Hematopoietic multipotent progenitor cell treated with erythropoietin and hydrocortisone succinate and interleukin-3 and kit ligand, for 4 days (in vitro differentiated cells): ENCODE measurements at regions not wholly inside any gene's neighbourhood (a gene's known extent, or its start where the extent isn't known, plus 50 kb on each side); places are given as distances from the start of the nearest gene placed in this dataset.

Experiments used
- DNase-seq: peaks from one replicate; pipeline ENCODE4 v3.0.0-alpha.2; 2015

DNA sequence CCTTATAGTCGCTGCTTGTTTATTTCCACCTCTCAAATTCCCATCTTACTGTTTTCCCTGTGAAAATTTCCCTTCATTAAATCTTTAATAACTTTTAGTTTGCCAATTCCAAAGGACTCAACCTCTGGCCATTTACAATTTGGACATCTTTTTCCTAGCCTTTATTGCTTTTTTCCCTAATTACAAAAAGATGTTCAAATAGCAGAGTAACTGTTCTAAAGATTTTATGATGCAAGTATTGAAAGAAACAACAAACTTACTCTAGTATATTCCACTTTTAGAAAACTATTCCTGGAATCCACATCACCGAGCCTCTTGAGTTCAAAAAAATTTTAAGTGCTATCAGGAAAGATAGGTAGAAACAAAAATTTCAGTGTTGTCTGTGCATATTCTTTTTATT, 174.1 kb upstream of the UBE2E2 start:
- no peak for DNase-seq

DNA sequence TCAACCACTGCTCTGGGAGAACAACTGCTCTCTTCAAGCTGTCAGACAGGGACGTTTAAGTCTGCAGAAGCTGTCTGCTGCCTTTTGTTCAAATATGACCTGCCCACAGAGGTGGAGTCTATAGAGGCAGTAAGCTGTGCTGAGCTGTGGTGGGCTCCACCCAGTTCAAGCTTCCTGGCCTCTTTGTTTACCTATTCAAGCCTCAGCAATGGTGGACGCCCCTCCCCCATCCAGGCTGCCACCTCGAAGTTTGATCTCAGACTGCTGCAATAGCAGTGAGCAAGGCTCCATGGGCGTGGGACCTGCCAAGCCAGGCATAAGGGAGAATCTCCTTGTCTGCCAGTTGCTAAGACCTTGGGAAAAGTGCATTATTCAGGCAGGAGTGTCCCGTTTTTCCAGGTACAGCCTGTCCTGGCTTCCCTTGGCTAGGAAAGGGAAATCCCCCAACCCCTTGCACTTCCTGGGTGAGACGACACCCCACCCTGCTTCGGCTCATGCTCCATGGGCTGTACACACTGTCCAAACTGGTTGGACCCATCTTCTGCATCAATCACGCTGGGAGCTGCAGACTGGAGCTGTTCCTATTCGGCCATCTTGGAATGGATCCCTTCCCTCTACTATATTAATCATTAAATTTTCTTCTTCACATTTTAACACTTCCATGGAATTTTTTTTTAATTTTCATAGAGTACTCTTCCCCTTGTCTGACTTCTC, 167.0 kb upstream of the UBE2E2 start:
- no peak for DNase-seq

DNA sequence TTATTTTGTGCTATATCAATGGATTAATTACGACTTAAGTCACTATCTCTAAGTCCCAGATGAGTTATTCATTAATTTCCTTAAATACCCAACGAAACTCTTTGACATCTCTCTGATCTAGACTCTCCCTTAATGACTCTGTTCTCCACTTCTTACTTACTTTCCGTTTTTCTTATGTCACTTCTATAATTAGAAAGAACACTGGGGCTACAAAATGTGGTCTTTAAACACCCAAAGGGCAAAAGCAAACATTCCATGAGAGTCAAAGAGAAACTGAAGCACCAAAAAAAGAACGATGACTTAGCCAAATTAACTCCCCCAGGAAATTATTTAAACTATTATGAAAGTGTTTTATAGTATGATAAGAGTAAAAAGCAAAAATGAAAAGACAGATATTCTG, 166.4 kb upstream of the UBE2E2 start:
- no peak for DNase-seq

DNA sequence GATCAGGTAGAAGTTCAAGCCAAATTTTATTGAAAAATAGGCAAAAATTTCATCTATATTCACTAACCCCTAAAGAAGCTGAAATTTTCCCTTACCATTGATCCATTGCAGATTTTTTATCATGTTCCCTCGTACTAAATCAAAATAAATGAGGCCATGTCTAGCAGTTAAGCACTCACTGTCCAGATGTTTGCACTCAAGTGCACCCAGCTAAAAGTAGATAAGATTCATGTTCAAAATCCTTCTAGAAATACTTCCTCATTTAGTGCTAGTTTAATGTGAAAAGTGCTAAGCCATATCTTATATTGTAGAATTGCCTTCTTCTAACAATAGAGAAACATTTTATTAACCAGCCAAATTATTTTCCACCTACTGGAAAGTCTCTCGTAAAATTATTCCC, 164.7 kb upstream of the UBE2E2 start:
- DNase-seq = peak; percentile 72

DNA sequence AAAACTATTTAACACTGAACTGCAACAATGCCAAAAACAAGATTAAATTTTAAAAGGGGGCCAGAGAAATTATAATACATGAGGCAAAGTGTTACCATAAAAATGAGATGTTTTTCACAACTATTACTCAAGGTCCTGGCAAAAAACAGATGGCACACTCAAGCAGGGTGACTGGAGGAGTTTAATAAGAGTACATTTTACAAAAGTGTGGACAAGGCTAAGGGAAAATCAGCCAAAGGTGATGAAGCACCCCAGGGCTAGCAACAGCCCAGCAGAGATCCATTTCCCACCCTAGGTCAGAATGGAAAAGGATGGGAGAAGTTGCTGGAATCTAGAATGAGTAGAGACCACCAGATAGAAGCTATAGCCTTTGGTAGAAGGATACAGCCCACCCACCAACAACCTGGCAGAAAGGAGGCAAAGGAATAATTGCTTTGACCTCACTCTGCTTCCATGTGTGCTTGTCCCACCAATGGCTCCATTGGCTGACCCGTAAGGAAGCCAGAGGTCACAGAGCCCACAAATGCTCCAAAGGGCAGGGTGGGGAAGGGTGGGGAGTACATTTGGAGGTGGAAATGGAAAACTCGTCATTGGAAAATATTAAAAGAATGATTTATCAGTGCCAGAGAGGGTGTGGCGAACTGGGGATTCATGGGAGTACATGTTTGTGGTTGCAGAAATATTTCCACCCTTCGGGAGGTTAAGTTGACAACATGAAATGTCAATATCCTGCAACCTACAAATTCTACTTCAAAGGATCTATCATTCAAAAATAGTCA, 161.0 kb upstream of the UBE2E2 start:
- no peak for DNase-seq

DNA sequence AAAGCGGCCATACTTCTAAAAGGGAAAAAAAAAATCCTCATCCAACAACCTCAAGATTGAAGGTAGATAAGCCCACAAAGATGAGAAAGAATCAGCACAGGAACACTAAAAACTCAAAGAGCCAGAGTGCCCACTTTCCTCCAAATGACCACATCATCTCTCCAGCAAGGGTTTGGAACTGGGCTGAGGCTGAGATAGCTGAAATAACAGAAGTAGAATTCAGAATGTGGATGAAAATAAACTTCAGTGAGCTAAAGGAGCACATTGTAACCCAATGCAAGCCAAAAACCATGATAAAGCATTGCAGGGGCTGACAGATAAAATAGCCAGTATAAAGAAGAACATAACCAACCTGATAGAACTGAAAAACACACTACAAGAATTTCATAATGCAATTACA, 158.7 kb upstream of the UBE2E2 start:
- no peak for DNase-seq

DNA sequence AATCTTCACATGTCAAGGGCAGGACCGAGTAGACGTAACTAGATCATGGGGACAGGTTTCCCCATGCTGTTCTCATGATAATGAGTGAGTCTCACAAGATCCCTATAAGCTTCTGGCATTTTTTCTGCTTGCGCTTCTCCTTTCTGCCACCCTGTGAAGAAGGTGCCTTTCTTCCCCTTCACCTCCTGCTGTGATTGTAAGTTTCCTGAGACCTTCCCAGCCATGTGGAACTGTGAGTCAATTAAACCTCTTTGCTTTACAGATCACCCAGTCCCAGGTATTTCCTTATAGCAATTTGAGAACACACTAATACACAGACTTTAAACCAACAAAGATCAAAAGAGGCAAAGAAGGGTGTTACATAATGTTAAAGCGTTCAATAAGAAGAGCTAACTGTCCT, 156.6 kb upstream of the UBE2E2 start:
- DNase-seq = no peak

DNA sequence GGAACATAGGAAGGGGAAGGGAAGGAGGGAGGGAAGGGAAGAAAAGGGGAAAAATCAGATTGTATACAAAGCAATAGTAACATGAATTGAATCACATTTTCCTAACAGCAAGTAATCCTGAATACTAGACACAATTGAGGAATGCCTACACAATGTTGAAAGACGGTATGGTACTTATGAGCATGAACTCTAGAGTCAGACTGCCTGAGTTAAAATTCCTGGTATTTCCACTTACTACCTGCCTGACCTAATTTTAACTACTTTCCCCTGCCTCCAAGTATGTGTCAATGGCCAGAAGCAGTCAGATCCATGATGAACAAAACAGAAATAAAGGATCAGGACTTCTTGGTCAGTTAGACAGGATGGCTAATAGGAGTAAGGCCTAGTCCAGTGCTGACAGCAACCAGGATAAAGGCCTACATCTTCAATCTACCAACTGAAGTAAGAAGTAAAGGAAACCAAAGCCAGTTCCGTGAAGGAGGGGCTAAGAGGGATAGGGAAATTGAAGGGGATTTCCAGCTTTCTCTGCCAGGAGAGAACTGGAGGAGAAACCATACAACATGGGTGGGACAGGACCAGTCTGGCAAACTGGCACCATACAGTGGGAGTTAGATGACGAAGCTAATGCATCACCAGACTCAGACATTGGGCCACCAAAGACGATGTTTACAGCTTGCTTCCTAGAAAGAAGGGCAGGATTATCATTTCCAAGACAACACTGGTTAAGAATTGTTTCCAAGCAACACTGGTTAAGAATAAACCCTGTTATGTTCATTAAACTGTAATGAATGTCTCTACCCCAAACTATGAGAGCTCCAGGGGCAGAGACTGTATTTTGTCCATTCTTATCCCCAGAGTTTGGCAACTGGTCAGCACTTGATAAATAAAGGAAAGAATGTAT, 151.6 kb upstream of the UBE2E2 start:
- DNase-seq = no peak

DNA sequence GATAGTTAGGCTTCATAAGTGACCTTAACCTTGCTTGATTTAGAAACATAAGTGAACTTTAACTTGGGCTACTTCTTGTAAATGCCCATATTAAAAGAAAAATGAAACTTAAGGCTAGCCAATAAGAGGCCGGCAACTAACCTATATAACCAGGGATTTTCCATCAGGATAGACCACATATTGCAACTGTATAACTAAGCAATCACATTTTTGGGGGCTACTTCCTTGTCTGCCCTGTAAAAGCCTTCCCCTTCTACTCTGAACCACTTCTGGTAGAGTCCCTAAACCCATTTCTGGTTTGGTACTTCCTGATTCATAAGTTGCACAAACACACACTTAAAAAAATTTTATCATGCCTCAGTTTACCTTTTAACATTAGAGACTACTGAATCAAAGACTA, 150.9 kb upstream of the UBE2E2 start:
- DNase-seq = no peak

DNA sequence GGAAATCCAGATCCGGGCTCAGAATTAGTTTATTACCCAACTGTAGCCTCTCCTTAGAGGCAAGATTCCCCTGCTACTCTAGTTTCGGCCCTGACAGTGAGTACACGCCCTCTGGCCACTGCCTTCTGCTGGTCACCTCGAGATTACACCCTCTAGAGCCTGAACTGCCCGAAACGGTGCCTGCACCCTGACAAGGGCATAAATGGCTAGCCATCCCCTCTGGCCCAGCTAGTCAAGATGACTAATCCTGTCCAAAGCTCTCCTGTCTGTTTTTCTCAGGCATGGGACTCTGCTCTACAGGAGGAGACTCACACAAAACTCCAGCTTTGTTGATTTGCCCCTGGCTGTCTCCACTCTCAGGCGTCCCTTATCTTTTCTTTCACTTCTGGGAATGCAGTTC, 150.5 kb upstream of the UBE2E2 start:
- DNase-seq = no peak

DNA sequence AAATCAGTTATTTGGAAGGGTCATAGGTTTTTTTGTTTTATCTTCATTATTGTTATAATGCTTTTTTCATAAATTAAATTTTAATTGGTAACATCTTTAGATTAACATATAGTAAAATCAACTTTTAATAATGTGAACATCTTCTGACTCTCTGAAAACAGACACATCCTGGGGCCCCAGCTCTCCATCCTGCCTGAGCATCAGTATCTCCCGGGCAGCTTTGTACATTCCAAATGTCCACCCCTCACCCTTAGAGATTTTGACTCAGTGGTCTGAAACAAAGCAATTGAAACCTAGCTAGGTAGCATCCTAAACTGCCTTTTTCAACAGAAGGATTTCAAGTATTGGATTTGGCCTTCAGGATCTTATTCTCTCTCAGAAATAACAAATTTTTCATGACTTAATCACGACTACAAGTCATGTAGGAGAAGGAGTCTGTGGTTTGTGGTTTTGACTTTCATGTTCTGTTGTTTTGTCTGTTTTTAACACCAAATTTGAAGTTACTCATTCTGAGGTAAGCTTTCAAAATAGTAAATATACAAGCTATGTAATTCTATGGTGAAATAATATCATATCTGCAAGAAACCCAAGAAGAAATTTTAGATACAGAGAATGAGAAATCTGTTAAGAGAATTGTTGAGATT, 147.3 kb upstream of the UBE2E2 start:
- peak; percentile 33 for DNase-seq

DNA sequence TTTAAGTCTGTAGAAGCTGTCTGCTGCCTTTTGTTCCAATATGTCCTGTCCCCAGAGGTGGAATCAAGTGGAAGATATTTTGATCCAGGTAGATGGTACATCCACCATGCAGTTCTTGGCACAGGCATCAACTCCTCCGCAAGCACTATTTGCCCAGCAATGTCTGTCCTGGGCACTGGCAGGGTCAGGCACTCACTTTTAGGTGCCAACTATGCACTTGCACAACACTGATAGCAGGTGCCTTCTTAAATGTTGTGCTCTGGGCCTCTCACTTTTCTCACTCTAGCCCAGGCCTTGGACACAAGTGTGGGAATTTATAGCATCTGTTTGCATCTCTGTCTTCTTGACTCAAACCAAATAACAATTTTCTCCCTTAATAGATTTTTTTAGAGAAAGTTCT, 140.5 kb upstream of the UBE2E2 start:
- no peak for DNase-seq

DNA sequence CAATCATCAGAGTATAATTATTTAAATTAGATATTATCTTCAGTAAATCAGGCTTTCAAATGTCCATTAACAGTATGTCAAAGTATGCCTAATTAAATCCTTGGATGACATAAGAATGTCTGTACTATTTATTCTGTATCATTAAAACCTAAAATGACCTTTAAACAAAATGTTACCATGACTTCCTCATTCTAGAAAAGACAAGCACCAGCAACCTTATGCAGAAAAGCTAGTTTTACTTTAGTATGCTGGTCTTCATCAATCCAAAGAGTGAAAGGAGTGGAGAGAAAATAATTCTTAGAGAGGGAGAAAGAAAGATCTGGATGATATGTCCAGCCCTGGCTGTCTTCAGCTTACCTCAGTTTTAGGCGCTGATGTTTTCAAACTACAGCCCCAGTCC, 140.1 kb upstream of the UBE2E2 start:
- DNase-seq = no peak

DNA sequence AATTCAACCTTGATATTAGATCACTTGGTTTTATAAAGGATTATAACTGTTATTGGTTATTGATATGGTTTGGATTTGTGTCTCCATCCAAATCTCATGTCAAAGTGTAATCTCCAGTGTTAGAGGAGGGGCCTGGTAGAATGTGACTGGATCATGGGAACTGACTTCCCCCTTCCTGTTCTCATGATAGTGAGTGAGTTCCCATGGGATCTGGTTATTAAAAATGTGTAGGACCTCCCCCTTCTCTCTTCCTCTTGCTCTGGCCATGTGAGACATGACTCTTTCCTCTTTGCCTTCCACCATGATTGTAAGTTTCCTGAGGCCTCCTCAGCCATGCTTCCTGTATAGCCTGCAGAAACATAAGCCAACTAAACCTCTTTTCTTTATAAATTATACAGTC, 136.0 kb upstream of the UBE2E2 start:
- no peak for DNase-seq

DNA sequence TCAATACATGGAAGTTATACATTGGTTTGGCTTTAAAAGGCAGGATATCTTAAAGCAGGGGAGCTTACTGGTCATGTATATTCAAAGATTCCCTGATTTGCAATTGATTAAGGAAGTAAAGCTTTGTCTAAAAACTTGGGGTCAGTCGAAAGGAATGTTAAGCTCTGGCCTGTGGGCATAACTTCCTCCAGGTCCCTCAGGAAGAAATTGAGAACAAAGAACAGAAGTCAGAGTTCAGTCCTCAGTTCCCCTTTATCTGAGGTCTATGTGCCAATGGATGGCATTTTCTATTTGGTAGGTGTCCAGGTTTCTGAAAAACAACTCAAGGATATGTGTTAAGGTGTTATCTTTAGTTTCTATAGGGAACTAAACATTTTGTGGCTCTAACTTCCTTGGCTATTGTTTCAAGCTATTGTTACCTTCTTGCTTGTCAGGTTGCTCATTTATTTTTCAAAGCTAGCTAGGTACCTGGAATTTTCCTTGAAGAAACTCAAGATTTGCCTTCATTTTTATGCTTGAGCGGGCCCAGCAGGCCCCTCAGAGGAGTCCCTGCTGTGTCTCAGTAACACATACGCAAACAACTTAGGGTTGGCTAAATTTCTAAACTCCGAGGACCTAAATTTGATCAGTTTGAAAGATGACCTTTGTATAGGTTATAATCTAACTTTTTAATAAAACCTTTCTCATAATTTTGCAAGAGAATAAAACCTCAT, 135.0 kb upstream of the UBE2E2 start:
- DNase-seq = no peak

DNA sequence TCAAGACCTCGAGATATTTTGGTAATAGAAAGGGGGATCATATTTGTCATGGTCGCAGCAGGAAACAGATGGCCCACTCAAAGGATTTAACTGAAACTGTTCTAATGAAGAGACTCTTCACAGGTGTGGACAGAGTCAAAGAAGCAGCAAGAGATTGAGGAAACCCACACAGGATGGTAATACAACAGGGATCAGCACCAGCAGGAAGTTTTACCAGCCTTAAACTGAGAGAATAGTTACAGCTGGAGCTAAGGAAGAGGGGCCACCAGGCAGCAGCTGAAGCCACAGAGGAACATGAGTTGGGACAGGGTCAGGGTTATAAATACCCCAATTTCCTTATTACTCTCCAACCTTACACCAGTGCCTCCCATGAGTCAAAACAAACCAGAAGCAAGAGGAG, 131.8 kb upstream of the UBE2E2 start:
- DNase-seq = peak; percentile 34

DNA sequence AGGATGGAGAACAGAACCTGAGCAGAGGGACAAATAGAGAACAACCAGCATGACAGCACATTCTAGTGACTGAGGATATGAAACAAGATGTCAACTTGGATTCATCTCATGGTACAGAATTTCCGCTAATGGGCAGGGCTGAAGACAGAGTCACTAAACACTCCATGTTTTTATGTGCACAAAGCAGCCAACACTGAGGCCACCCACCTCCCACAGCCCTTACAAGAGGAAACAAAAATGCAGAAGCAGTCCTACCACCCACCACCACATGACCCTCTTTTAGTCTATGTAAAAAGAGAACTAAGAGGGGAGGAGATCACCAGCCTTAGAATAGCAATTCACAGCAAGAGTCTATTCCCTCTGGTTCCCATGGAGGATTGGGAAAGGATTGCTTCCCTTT, 131.4 kb upstream of the UBE2E2 start:
- DNase-seq = peak; percentile 65

DNA sequence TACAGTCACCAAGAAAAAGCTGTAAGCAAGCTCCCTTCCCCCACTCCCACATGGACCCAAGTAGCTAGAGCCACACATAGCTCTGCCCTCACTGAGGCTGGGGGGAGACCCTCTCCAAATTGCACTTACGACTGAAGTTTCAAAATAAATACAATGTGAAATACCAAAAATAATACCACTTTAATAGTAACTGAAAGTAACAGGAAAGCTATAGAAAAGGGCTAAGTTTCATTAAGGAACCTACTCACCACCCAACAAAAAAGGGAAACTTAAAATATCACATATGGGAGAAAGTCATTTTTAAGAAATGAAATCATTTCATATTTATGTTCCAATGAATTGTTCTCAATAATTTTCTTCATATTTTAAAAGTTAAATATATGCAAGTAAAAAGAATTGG, 130.4 kb upstream of the UBE2E2 start:
- no peak for DNase-seq

DNA sequence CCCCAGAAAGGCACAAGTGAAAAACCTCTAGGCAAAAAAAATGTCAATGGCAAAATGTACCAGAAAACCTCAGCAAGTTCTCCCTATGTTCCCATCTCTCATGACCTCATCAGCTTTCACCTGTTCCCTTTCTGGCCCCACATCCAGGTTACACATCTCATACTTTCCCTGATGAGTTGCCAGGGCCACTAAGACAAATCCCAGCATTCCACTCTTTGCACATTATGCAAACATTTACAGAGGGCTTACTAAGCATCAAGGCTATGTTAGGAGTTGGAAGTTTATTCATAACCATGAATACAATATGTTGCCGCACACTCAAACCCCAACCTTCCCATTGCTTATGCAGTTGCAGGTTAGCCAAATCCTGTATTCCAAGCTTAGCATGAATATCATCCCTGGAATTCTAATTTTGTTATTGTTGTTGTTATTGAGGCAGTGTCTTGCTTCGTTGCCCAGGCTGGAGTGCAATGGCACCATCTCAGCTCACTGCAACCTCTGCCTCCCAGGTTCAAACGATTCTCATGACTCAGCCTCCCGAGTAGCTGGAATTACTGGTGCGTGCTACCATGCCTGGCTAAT, 129.3 kb upstream of the UBE2E2 start:
- no peak for DNase-seq

DNA sequence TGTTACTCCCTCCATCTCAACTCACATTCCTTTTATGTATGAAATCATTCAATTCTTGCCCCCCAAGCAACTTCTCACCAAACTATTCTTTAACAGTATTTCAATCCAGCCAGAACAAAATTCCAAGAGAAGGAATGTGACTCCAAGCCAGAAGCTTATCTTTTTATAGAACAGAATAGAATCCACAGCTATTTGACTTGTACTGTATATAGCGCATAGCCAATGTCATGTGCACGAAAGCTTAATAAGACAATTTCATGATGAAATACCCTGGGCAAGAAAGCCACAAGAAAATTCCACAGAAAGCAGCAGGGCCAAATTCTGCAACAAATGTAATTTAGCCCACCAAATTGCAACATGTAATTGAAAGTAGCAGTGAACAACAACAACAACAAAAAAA, 127.6 kb upstream of the UBE2E2 start:
- no peak for DNase-seq

DNA sequence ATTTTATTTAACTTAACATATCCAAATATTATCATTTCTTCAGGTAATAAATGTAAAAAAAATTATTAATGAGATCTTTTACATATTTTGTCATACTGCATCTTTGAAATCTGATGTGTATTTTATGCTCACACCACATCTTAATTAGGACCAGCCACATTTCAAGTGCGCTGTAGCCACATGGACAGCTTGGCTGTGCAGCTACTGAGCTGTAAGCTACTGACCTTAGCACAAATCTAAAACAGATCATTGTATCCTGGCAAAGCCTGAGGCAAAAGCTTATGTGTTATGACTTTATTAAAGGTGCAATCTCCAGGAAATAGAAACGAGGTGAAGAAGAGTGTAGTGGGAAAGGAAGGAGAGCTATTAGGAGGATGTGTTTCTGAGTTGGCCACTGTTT, 126.7 kb upstream of the UBE2E2 start:
- no peak for DNase-seq

DNA sequence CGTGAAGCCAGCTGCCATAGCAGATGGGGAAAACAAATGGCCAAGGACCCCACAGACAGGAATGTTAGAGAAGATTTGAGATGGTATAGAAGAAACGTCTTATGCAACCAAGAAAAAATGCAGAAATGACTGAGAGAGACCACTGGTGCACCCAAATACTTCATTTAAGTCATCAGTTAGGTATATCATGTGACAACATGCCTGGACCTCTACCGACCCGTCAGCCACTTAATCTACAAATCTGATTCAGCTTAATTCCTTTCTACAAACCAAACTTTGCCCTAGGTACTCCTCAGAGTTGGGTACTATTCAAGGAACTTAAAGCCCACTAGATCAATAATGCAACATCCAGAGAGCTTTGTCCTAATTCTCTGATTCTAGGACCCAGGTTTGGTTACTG, 126.0 kb upstream of the UBE2E2 start:
- DNase-seq = no peak
